ENCODE measurements at regions not wholly inside any gene's neighbourhood (a gene's known extent, or its start where the extent isn't known, plus 50 kb on each side); places are given as distances from the start of the nearest gene placed in this dataset.

- TF ChIP-seq FOS (IDR thresholded peaks at IDR 0.05; ENCODE audit: borderline replicate concordance, insufficient read depth, low read length), result no peak
- no peak for TF ChIP-seq JUN (IDR thresholded peaks at IDR 0.05; ENCODE audit: borderline replicate concordance, insufficient read depth, insufficient read length, low read depth)
- TF ChIP-seq EZH2 (IDR thresholded peaks at IDR 0.05; ENCODE audit: borderline replicate concordance, low read depth, low read length, severe bottlenecking), result no peak
- TF ChIP-seq CTCF (IDR thresholded peaks at IDR 0.05; ENCODE audit: extremely low read depth in 1 of 2, insufficient read depth in 1 of 2, low read depth in 1 of 2, low read length in 2 of 2), result no peak
- no peak for TF ChIP-seq GATA2 (IDR thresholded peaks at IDR 0.05; ENCODE audit: insufficient read depth, insufficient read length, low read depth, low read length)
- TF ChIP-seq MYC (IDR thresholded peaks at IDR 0.05; ENCODE audit: low read depth, low read length), result no peak
- no peak for TF ChIP-seq MAX (IDR thresholded peaks at IDR 0.05; ENCODE audit: insufficient read depth, insufficient read length)
- no peak for TF ChIP-seq POLR2AphosphoS5 (IDR thresholded peaks at IDR 0.05; ENCODE audit: insufficient read depth, low read depth, low read length)
- no peak for TF ChIP-seq POLR2A (IDR thresholded peaks at IDR 0.05; ENCODE audit: low read depth, low read length)
- Histone ChIP-seq H3K27me3 (ENCODE audit: control insufficient read depth in 2 of 2, insufficient read depth in 2 of 2, low read length in 2 of 2) (no peaks in the 10 kb centered on the region), H3K4me3 (replicated peaks in 1 of 3; ENCODE audit: insufficient read depth in 1 of 3, low read depth in 1 of 3, low read length in 3 of 3) (no peak overlapping the region), H2AFZ (ENCODE audit: low read depth, low read length) (no peak overlapping the region), H3K79me2 (ENCODE audit: control insufficient read depth, insufficient read depth, low read length) (no peaks in the 10 kb centered on the region), H3K4me2 (ENCODE audit: insufficient read depth, low read length) (no peak overlapping the region), H4K20me1 (replicated peaks; ENCODE audit: control insufficient read depth, extremely low read depth, insufficient read depth, low read length) (no peaks in the 10 kb centered on the region), H3K9ac (replicated peaks; ENCODE audit: extremely low read depth, insufficient read depth, low read length) (no peak overlapping the region), H3K4me1 (ENCODE audit: control insufficient read depth, extremely low read depth, insufficient read depth, low read length) (no peaks in the 10 kb centered on the region), H3K9me3 (replicated peaks; ENCODE audit: control insufficient read depth, insufficient read depth, low read length) (peaks cover 8% of the 10 kb centered on the region), H3K36me3 (ENCODE audit: control insufficient read depth in 2 of 2, extremely low read depth in 1 of 2, insufficient read depth in 2 of 2, low read length in 2 of 2) (no peaks in the 10 kb centered on the region), H3K9me1 (replicated peaks; ENCODE audit: control insufficient read depth, extremely low read depth, insufficient read depth, low read length) (no peaks in the 10 kb centered on the region), H3K27ac (ENCODE audit: insufficient read depth, low read depth, low read length) (no peak overlapping the region)
- DNase-seq (ENCODE audit: low read depth, low spot score) (no peak), FAIRE-seq (no peak)
- BruUV-seq (replicated peaks), result no TSS peak
- dilution Hi-C loops (cut with MboI; ENCODE audit: extremely low pct_ligation_motif_present, low sequenced_read_pairs), result no loop called here
- intact Hi-C loops (cut with micrococcal nuclease), result no loop called here
- POLR2A ChIA-PET, result no interaction called here
- CTCF ChIA-PET, result no interaction called here
Measured at GRCh38 chr13:22047785-22048104, 376.9 kb downstream of the FGF9 start.

All from endothelial cell of umbilical vein (primary cell).